Activated B cell treated with CpG ODN at 0.5 μM for 24 hours (primary cell): ENCODE measurements at regions not wholly inside any gene's neighbourhood (a gene's known extent, or its start where the extent isn't known, plus 50 kb on each side); places are given as distances from the start of the nearest gene placed in this dataset.

ENCODE experiments used
- ATAC-seq: fragments of 200-7000 bp; cut with Tn5 transposase; one replicate; pipeline ENCODE4 v1.10.0; 2021; ENCODE audit warnings: low read depth, mild to moderate bottlenecking, moderate library complexity
- CTCF ChIA-PET: fragments of 350-600 bp; sonication (Branson Sonifier 250); formaldehyde crosslinking; loops from one replicate; lab custom pipeline; 2021; ENCODE audit warnings: antibody characterized with exemption; lab: Charles Lee
- POLR2A ChIA-PET: fragments of 350-600 bp; sonication (Branson Sonifier 250); formaldehyde crosslinking; loops from one replicate; lab custom pipeline; 2021; ENCODE audit warnings: antibody characterized with exemption; lab: Charles Lee
- DNase-seq: peaks from one replicate; pipeline ENCODE4 v3.0.0; 2022
- H3K27ac Mint-ChIP-seq: one replicate; pipeline ENCODE4 v1.8.0; 2020; ENCODE audit warnings: mixed read lengths
- H3K27me3 Mint-ChIP-seq: one replicate; pipeline ENCODE4 v1.8.0; 2021; ENCODE audit warnings: mixed read lengths
- H3K36me3 Mint-ChIP-seq: one replicate; pipeline ENCODE4 v1.8.0; 2021; ENCODE audit warnings: low read depth, mixed read lengths
- H3K4me1 Mint-ChIP-seq: one replicate; pipeline ENCODE4 v1.8.0; 2021; ENCODE audit warnings: mixed read lengths
- H3K4me3 Mint-ChIP-seq: one replicate; pipeline ENCODE4 v1.8.0; 2020; ENCODE audit warnings: mild to moderate bottlenecking, mixed read lengths
- H3K9me3 Mint-ChIP-seq: one replicate; pipeline ENCODE4 v1.8.0; 2020; ENCODE audit warnings: mixed read lengths
- CTCF ChIP-seq: fragments of 200-600 bp; IDR thresholded peaks from one replicate; pipeline ENCODE4 v1.8.0; 2022; ENCODE audit warnings: antibody characterized with exemption, mild to moderate bottlenecking
- intact Hi-C: fragments of 100-400 bp; cut with micrococcal nuclease; formaldehyde crosslinking; loops from one replicate; pipeline ENCODE4 v1.15.1; 2024

GRCh38 chr5:143671674-143672569 lies 140.0 kb upstream of the HMHB1 start:
- intact Hi-C loops = no loop called here
- ATAC-seq = no peak
- no peak overlapping the region for H3K27ac Mint-ChIP-seq
- POLR2A ChIA-PET = no interaction called here
- no peak for DNase-seq
- no peaks in the 10 kb centered on the region for H3K4me1 Mint-ChIP-seq
- no peaks in the 10 kb centered on the region for H3K27me3 Mint-ChIP-seq
- CTCF ChIA-PET = no interaction called here
- H3K36me3 Mint-ChIP-seq = no peaks in the 10 kb centered on the region
- no peak for TF ChIP-seq CTCF
- no peak overlapping the region for H3K4me3 Mint-ChIP-seq
- H3K9me3 Mint-ChIP-seq = peaks cover 3% of the 10 kb centered on the region

GRCh38 chr5:143671021-143671420 lies 140.9 kb upstream of the HMHB1 start:
- H3K27me3 Mint-ChIP-seq = no peaks in the 10 kb centered on the region
- POLR2A ChIA-PET = no interaction called here
- CTCF ChIA-PET = no interaction called here
- no peak for TF ChIP-seq CTCF
- ATAC-seq (no peak), DNase-seq (no peak)
- H3K36me3 Mint-ChIP-seq = no peaks in the 10 kb centered on the region
- H3K4me1 Mint-ChIP-seq = no peaks in the 10 kb centered on the region
- intact Hi-C loops = no loop called here
- H3K9me3 Mint-ChIP-seq = peaks cover 3% of the 10 kb centered on the region
- H3K27ac Mint-ChIP-seq = no peak overlapping the region
- H3K4me3 Mint-ChIP-seq = no peak overlapping the region

GRCh38 chr5:143665866-143666265 lies 146.1 kb upstream of the HMHB1 start:
- DNase-seq (no peak), ATAC-seq (no peak)
- Mint-ChIP-seq H3K36me3 (no peaks in the 10 kb centered on the region), H3K4me3 (no peak overlapping the region), H3K27me3 (no peaks in the 10 kb centered on the region), H3K4me1 (no peaks in the 10 kb centered on the region), H3K9me3 (peaks cover 3% of the 10 kb centered on the region), H3K27ac (no peak overlapping the region)
- ChIA-PET POLR2A (no interaction called here), CTCF (no interaction called here)
- no peak for TF ChIP-seq CTCF
- intact Hi-C loops = no loop called here

- ChIA-PET POLR2A (no interaction called here), CTCF (no interaction called here)
- Mint-ChIP-seq H3K4me3 (no peak overlapping the region), H3K27ac (no peak overlapping the region), H3K4me1 (no peaks in the 10 kb centered on the region), H3K36me3 (no peaks in the 10 kb centered on the region), H3K27me3 (no peaks in the 10 kb centered on the region), H3K9me3 (no peaks in the 10 kb centered on the region)
- intact Hi-C loops = no loop called here
- no peak for TF ChIP-seq CTCF
- ATAC-seq (no peak), DNase-seq (no peak)
Measured at GRCh38 chr5:143664623-143665022, 147.3 kb upstream of the HMHB1 start.

- no peaks in the 10 kb centered on the region for H3K9me3 Mint-ChIP-seq
- H3K4me1 Mint-ChIP-seq = no peaks in the 10 kb centered on the region
Measured at GRCh38 chr5:143663872-143664271, 148.1 kb upstream of the HMHB1 start.

More at GRCh38 chr5:143663872-143664271, 148.1 kb upstream of the HMHB1 start:
- Mint-ChIP-seq H3K4me3 (no peak overlapping the region), H3K36me3 (no peaks in the 10 kb centered on the region), H3K27me3 (no peaks in the 10 kb centered on the region), H3K27ac (no peak overlapping the region)
- ChIA-PET POLR2A (no interaction called here), CTCF (no interaction called here)
- no peak for ATAC-seq
- DNase-seq = no peak
- TF ChIP-seq CTCF = no peak
- intact Hi-C loops = no loop called here
